K562 (cell line): ENCODE measurements at regions not wholly inside any gene's neighbourhood (a gene's known extent, or its start where the extent isn't known, plus 50 kb on each side); places are given as distances from the start of the nearest gene placed in this dataset.

Experiments
- ATAC-seq: fragments of 200-7000 bp; cut with Tn5 transposase; 3 replicates; pipeline ENCODE4 v1.9.1; 2020; ENCODE audit warnings: moderate library complexity
- BruUV-seq: library from RNA; stranded (reverse); fragments of 400-500 nt; replicated peaks from 2 replicates; lab custom pipeline; 2021; lab: Mats Ljungman, UMichigan
- CTCF ChIA-PET: fragments of 300-600 bp; formaldehyde crosslinking; extraction: SDS; loops from one replicate; lab custom pipeline; 2021; ENCODE audit warnings: low intra/inter-chr PET ratio; lab: Yijun Ruan, JAX
- POLR2A ChIA-PET: fragments of 300-600, 350-650 bp; sonication (Branson Sonifier 250); formaldehyde crosslinking; extraction: SDS; loops from one replicate; lab custom pipeline; 2021; ENCODE audit warnings: antibody characterized with exemption, inconsistent platforms; lab: Yijun Ruan, JAX
- DNase-seq, 4 experiments: peaks; one replicate each; pipeline versions ENCODE4 v3.0.0 to v3.0.0-alpha.2; 2011 to 2018; ENCODE audit warnings: low spot score in 3 of 4, mixed read lengths in 3 of 4; ENCODE audit errors: extremely low read depth in 1 of 4
- FAIRE-seq: peaks from 2 replicates; lab custom pipeline; 2011; peaks lifted over from hg19 to GRCh38; lab: Jason Lieb, UNC
- H2AFZ ChIP-seq: 2 replicates; pipeline ENCODE4 v1.6.0; 2011; ENCODE audit warnings: low read depth, low read length, control low read depth, inconsistent platforms
- H3K27ac ChIP-seq: fragments of 200-600 bp; 3 replicates; pipeline ENCODE4 v1.8.0; 2011; ENCODE audit warnings: low read depth, mild to moderate bottlenecking, control low read depth, inconsistent platforms, low read length, moderate library complexity, mixed read lengths; ENCODE audit errors: extremely low read depth
- H3K27me3 ChIP-seq, 2 experiments: fragments of 300-600 bp in 1 of 2; 2 replicates in 1 of 2; 3 replicates in 1 of 2; pipeline versions ENCODE4 v1.6.0 to v1.8.0; 2011; ENCODE audit warnings: inconsistent platforms in 2 of 2, low read length in 2 of 2, mild to moderate bottlenecking in 1 of 2, mixed read lengths in 1 of 2, moderate library complexity in 1 of 2; ENCODE audit not compliant: control insufficient read depth in 2 of 2, insufficient read depth in 2 of 2
- H3K36me3 ChIP-seq: fragments of 300-600 bp; 3 replicates; pipeline ENCODE4 v1.8.0; 2011; ENCODE audit warnings: mild to moderate bottlenecking, low read length, inconsistent platforms; ENCODE audit not compliant: control insufficient read depth, insufficient read depth
- H3K4me1 ChIP-seq, 2 experiments: fragments of 200-600 bp in 1 of 2; replicated peaks in 1 of 2; 2 replicates in 1 of 2; 3 replicates in 1 of 2; pipeline versions ENCODE4 v1.5.1 to v1.8.0; 2011; ENCODE audit warnings: inconsistent platforms in 2 of 2, low read length in 2 of 2, mild to moderate bottlenecking in 1 of 2, mixed read lengths in 1 of 2, moderate library complexity in 1 of 2; ENCODE audit not compliant: control insufficient read depth in 2 of 2, insufficient read depth in 2 of 2
- H3K4me2 ChIP-seq: 2 replicates; pipeline ENCODE4 v1.6.1; 2011; ENCODE audit warnings: low read length, control low read depth, inconsistent platforms, mixed read lengths; ENCODE audit not compliant: insufficient read depth
- H3K4me3 ChIP-seq: fragments of 200-600 bp; sonication (generic), shearing (Covaris generic); 2 replicates; pipeline ENCODE4 v1.5.1; 2016; ENCODE audit warnings: control low read depth, inconsistent platforms
- H3K79me2 ChIP-seq: fragments of 200-600 bp; 3 replicates; pipeline ENCODE4 v1.8.0; 2011; ENCODE audit warnings: low read length, inconsistent platforms; ENCODE audit not compliant: control insufficient read depth, insufficient read depth
- H3K9ac ChIP-seq, 2 experiments: 2 replicates each; pipeline versions ENCODE4 v1.6.0 to v1.6.1; 2011; ENCODE audit warnings: low read depth in 2 of 2, low read length in 2 of 2, control low read depth in 1 of 2, inconsistent platforms in 1 of 2, mild to moderate bottlenecking in 1 of 2, mixed read lengths in 1 of 2; ENCODE audit not compliant: insufficient read depth in 1 of 2
- H3K9me1 ChIP-seq: one replicate; pipeline ENCODE4 v1.6.0; 2011; ENCODE audit warnings: inconsistent platforms, mild to moderate bottlenecking, low read length, moderate library complexity; ENCODE audit not compliant: control insufficient read depth, insufficient read depth
- H3K9me3 ChIP-seq: replicated peaks from 2 replicates; pipeline ENCODE4 v1.5.1; 2011; ENCODE audit warnings: low read depth, low read length, inconsistent platforms; ENCODE audit not compliant: control insufficient read depth, insufficient read depth
- H4K20me1 ChIP-seq: replicated peaks from 2 replicates; pipeline ENCODE4 v1.6.1; 2011; ENCODE audit warnings: low read length, inconsistent platforms, mixed read lengths; ENCODE audit not compliant: control insufficient read depth, insufficient read depth
- ARID3B ChIP-seq: fragments of 250-450 bp; sonication (Bioruptor Pico); IDR thresholded peaks from 2 replicates; pipeline ENCODE4 v1.4.0; 2020; ENCODE audit warnings: borderline replicate concordance
- CBFB ChIP-seq: sonication (generic); formaldehyde crosslinking; IDR thresholded peaks from 2 replicates; pipeline ENCODE4 v1.4.0; 2020; ENCODE audit warnings: mild to moderate bottlenecking, missing genetic modification reagents
- CHAMP1 ChIP-seq: fragments of 450-650 bp; IDR thresholded peaks from 2 replicates; pipeline ENCODE4 v1.6.1; 2016; ENCODE audit warnings: mild to moderate bottlenecking
- CHD2 ChIP-seq: IDR thresholded peaks from 2 replicates; pipeline ENCODE4 v1.6.1; 2011; ENCODE audit warnings: low read depth, low read length
- FOS ChIP-seq: IDR thresholded peaks from 3 replicates; pipeline ENCODE4 v1.6.1; 2011; ENCODE audit not compliant: insufficient read length; ENCODE audit errors: extremely low read depth
- GABPA ChIP-seq: fragments of 200-800 bp; sonication (Bioruptor generic); conservative IDR thresholded peaks from 2 replicates; pipeline ENCODE4 v1.6.1; 2016; ENCODE audit warnings: low read depth, missing genetic modification characterization, missing compliant biosample characterization
- OTX1 ChIP-seq: fragments of 450-650 bp; formaldehyde crosslinking; IDR thresholded peaks from 2 replicates; pipeline ENCODE4 v1.4.0; 2022; ENCODE audit warnings: mild to moderate bottlenecking
- TCF7 ChIP-seq: sonication (generic); IDR thresholded peaks from 2 replicates; pipeline ENCODE4 v1.6.1; 2016; ENCODE audit warnings: antibody characterized with exemption, borderline replicate concordance
- ZNF407 ChIP-seq: fragments of 450-650 bp; IDR thresholded peaks from 2 replicates; pipeline ENCODE4 v1.6.1; 2016; ENCODE audit warnings: low read depth
- ZNF431 ChIP-seq: sonication (generic); formaldehyde crosslinking; IDR thresholded peaks from 2 replicates; pipeline ENCODE4 v1.8.0; 2022; ENCODE audit warnings: mild to moderate bottlenecking, missing genetic modification reagents
- WGBS: fragments of 100-300 bp; shearing (Covaris generic); methylation state at CpG from one replicate; pipeline ENCODE4 v1.1.6; 2016; ENCODE audit warnings: low coverage, mixed read lengths; ENCODE audit not compliant: insufficient coverage; ENCODE audit errors: missing lambda C conversion rate; 5-methylcytosine and 5-hydroxymethylcytosine counted together
- in situ Hi-C: fragments of 300-500 bp; cut with MboI; formaldehyde crosslinking; loops from 4 replicates; pipeline ENCODE4 v1.15.0; 2018; ENCODE audit warnings: inconsistent platforms, mixed read lengths
- intact Hi-C: fragments of 100-400 bp; cut with micrococcal nuclease; formaldehyde crosslinking; loops from 2 replicates; pipeline ENCODE4 v1.14.2; 2022

GRCh38 chr4:126291886-126292285 lies 977.1 kb downstream of the FAT4 start (continued):
- TF ChIP-seq CHD2 (no peak), GABPA (no peak)

GRCh38 chr4:126298271-126298670 lies 983.5 kb downstream of the FAT4 start:
- no peaks in the 10 kb centered on the region; the same call in 1 of the 2 replicates for H3K9me3 ChIP-seq
- H3K36me3 ChIP-seq = no peaks in the 10 kb centered on the region
- H3K9ac ChIP-seq = no peak overlapping the region
- no peaks in the 10 kb centered on the region for H3K4me1 ChIP-seq
- H3K9me1 ChIP-seq = no peaks in the 10 kb centered on the region
- POLR2A ChIA-PET = no interaction called here
- ATAC-seq = no peak
- H2AFZ ChIP-seq = no peak overlapping the region
- DNase-seq = no peak
- WGBS = 0% methylated on average over 1 of the region's 1 CpG
- no peaks in the 10 kb centered on the region for H3K27me3 ChIP-seq
- in situ Hi-C loops (no loop called here), intact Hi-C loops (no loop called here)
- H3K79me2 ChIP-seq = no peaks in the 10 kb centered on the region
- CTCF ChIA-PET = no interaction called here
- H4K20me1 ChIP-seq = no peaks in the 10 kb centered on the region
- H3K4me2 ChIP-seq = no peak overlapping the region
- no peak overlapping the region for H3K27ac ChIP-seq
- BruUV-seq = no TSS peak
- FAIRE-seq = no peak
- H3K4me3 ChIP-seq = no peak overlapping the region
- no peak for TF ChIP-seq ARID3B (CRISPR knock-in tag)
- TF ChIP-seq CBFB (CRISPR knock-in tag) = no peak
- TF ChIP-seq OTX1 = no peak
- no peak for TF ChIP-seq ZNF431 (CRISPR knock-in tag)
- no peak for TF ChIP-seq FOS
- no peak for TF ChIP-seq TCF7
- TF ChIP-seq ZNF407 = no peak
- TF ChIP-seq CHAMP1 = no peak
